Type B pancreatic cell (in vitro differentiated cells): ENCODE measurements at regions not wholly inside any gene's neighbourhood (a gene's known extent, or its start where the extent isn't known, plus 50 kb on each side); places are given as distances from the start of the nearest gene placed in this dataset.
"Not testable (repeated sequence)": the region's sequence is repeated elsewhere in the genome, so short reads cannot be mapped to it uniquely, and the experiment has no call there.

Source experiments
- DNase-seq: peaks from one replicate; pipeline ENCODE4 v3.0.0; 2021; ENCODE audit warnings: mixed read lengths; ENCODE audit not compliant: unreplicated experiment; ENCODE audit errors: extremely low spot score
- H3K27ac Mint-ChIP-seq: 2 replicates; pipeline ENCODE4 v1.8.0; 2021; ENCODE audit warnings: mild to moderate bottlenecking, mixed read lengths
- H3K27me3 Mint-ChIP-seq: 2 replicates; pipeline ENCODE4 v1.8.0; 2021; ENCODE audit warnings: mixed read lengths
- H3K36me3 Mint-ChIP-seq: 2 replicates; pipeline ENCODE4 v1.8.0; 2021; ENCODE audit warnings: mixed read lengths
- H3K4me1 Mint-ChIP-seq: one replicate; pipeline ENCODE4 v1.8.0; 2021; ENCODE audit warnings: mixed read lengths; ENCODE audit not compliant: unreplicated experiment
- H3K4me3 Mint-ChIP-seq: 2 replicates; pipeline ENCODE4 v1.8.0; 2021; ENCODE audit warnings: mild to moderate bottlenecking, mixed read lengths
- H3K9me3 Mint-ChIP-seq: 2 replicates; pipeline ENCODE4 v1.8.0; 2021; ENCODE audit warnings: mixed read lengths
- TF ChIP-seq, protein P1 (sequence below): fragments of 200-600 bp; sonication (generic); conservative IDR thresholded peaks from 2 replicates; pipeline ENCODE4 v1.5.0; 2021; ENCODE audit warnings: antibody characterized with exemption, mild to moderate bottlenecking

DNA sequence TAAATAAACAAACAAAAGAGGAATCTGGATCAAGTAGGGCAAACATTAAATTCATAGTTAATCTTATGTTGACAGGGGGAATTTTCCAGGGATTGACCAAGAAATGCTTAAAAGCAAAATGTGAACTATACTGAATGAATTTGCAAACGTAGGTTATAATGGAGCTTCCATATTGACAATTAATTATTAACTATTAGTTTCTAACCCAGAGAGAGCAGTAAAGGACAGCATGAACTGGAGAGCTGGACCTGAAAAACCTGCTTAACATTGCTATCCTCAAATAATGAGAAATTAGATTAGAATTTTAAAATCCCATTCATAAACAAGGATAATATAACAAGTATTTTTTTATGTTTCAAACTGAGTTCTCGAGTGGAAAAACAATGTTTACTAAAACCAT, 1089.6 kb downstream of the DNAJB9 start:
- DNase-seq: no peak

DNA sequence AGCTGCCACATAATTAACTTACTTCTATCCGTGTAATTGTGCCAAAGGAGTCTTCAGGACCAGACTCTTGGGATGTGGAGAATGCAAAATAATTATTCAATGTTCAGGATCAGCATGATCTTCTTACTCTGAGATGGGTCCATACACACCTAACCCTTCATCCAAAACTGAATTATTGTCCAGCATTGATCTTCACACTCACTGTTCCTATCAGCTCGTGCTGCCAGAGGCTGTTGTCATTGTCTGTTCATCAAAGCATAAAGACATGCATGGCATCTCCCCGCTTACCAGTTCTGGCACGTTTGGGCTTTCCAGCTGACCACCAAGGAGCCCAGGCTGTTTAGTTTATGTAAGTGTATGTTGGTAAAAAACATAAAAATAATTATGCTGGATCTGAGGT, 1090.7 kb downstream of the DNAJB9 start:
- Mint-ChIP-seq H3K4me1 (peaks cover 8% of the 10 kb centered on the region), H3K9me3 (peaks cover 5% of the 10 kb centered on the region), H3K27ac (no peak overlapping the region), H3K36me3 (no peaks in the 10 kb centered on the region), H3K4me3 (no peak overlapping the region), H3K27me3 (no peaks in the 10 kb centered on the region)
- TF ChIP-seq, protein P1, sequence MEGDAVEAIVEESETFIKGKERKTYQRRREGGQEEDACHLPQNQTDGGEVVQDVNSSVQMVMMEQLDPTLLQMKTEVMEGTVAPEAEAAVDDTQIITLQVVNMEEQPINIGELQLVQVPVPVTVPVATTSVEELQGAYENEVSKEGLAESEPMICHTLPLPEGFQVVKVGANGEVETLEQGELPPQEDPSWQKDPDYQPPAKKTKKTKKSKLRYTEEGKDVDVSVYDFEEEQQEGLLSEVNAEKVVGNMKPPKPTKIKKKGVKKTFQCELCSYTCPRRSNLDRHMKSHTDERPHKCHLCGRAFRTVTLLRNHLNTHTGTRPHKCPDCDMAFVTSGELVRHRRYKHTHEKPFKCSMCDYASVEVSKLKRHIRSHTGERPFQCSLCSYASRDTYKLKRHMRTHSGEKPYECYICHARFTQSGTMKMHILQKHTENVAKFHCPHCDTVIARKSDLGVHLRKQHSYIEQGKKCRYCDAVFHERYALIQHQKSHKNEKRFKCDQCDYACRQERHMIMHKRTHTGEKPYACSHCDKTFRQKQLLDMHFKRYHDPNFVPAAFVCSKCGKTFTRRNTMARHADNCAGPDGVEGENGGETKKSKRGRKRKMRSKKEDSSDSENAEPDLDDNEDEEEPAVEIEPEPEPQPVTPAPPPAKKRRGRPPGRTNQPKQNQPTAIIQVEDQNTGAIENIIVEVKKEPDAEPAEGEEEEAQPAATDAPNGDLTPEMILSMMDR: no peak
- no peak for DNase-seq

More for the DNA sequence above, 1089.6 kb downstream of the DNAJB9 start:
- Mint-ChIP-seq H3K4me3 (no peak overlapping the region), H3K9me3 (peaks cover 5% of the 10 kb centered on the region), H3K27me3 (no peaks in the 10 kb centered on the region), H3K27ac (no peak overlapping the region), H3K4me1 (peaks cover 8% of the 10 kb centered on the region), H3K36me3 (no peaks in the 10 kb centered on the region)
- TF ChIP-seq, protein P1: no peak

DNA sequence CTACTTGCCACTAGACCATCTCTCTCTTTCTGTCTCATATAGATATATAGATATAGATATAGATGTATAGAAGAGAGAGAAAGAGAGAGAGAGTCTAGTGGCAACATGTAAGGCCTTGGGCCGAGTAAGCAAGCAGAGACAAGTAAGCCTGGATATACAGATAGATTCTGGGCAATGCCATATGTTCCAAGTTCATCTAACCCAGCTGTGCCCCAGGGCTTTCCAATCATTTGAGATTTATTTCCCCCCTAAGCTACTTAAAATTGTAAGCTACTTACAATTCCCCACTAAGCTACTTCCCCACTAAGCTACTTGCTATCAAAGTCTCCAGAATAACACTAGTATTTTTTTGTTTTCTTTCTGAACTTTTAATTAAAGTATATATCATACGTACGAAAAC, 1094.1 kb downstream of the DNAJB9 start:
- H3K27me3 Mint-ChIP-seq: no peaks in the 10 kb centered on the region
- H3K36me3 Mint-ChIP-seq: no peaks in the 10 kb centered on the region
- peaks cover 4% of the 10 kb centered on the region for H3K4me1 Mint-ChIP-seq
- H3K4me3 Mint-ChIP-seq: no peak overlapping the region
- no peak overlapping the region for H3K27ac Mint-ChIP-seq
- TF ChIP-seq, protein P1: no peak
- DNase-seq: no peak
- H3K9me3 Mint-ChIP-seq: no peaks in the 10 kb centered on the region

DNA sequence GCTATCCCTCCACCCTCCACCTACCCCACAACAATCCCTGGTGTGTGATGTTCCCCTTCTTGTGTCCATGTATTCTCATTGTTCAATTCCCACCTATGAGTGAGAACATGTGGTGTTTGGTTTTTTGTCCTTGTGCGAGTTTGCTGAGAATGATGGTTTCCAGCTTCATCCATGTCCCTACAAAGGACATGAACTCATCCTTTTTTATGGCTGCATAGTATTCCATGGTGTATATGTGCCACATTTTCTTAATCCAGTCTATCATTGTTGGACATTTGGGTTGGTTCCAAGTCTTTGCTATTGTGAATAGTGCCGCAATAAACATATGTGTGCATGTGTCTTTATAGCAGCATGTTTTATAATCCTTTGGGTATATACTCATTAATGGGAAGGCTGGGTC, 1117.6 kb downstream of the DNAJB9 start:
- H3K9me3 Mint-ChIP-seq, H3K36me3 Mint-ChIP-seq, H3K4me1 Mint-ChIP-seq, H3K4me3 Mint-ChIP-seq, H3K27me3 Mint-ChIP-seq, DNase-seq, H3K27ac Mint-ChIP-seq: not testable (repeated sequence)

DNA sequence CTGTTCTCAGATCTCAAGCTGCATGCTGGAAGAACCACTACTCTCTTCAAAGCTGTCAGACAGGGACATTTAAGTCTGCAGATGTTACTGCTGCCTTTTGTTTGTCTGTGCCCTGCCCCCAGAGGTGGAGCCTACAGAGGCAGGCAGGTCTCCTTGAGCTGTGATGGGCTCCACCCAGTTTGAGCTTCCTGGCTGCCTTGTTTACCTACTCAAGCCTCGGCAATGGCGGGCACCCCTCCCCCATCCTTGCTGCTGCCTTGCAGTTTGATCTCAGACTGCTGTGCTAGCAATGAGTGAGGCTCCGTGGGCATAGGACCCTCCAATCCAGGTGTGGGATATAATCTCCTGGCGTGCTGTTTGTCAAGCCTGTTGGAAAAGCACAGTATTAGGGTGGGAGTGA, 1122.9 kb downstream of the DNAJB9 start:
- H3K4me1 Mint-ChIP-seq, H3K27ac Mint-ChIP-seq, H3K27me3 Mint-ChIP-seq, H3K4me3 Mint-ChIP-seq, DNase-seq, H3K36me3 Mint-ChIP-seq, H3K9me3 Mint-ChIP-seq: not testable (repeated sequence)

DNA sequence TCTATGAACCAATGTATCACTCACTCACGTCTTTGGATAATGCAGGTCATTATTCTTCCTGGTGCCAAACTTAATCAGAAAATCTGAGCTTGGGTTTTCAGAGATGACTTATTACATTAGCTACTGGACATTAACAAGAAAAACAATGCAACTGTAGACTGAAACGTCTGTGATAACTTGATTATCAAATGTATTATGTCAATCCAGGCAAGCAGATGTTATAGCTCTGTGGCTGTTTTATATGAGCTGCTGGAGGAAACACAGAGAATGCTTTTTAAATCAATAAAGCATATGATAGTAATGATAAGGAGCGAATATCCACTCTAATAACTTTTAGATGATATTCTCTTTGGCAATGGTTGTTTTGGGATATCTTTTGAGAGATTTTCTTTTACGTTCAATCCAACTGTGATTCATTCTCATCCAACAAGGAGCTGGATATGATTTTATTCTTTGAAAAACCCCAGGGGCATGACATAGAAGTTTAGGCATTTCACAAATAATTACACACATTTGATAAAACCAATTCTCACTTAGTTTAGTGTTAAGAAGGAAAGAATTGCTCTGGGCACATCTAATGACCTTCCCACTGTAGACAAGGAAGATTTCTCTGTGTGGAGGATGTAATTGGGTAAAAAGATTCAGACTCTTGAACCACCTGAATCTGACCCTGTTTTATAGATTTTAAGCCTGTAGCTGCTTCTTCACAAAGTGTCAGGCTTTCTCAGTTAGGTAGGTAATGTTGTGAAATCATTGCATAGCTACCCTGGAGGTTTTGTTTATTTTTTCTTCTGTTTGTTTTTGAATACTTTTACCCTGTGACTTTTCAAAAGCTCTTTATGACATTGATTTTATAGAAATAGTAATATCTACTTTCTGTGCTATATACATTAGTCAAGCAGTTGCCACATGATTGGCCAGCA, 1124.7 kb downstream of the DNAJB9 start:
- DNase-seq: no peak
- TF ChIP-seq, protein P1: no peak
- no peak overlapping the region for H3K27ac Mint-ChIP-seq
- peaks cover 16% of the 10 kb centered on the region for H3K9me3 Mint-ChIP-seq
- no peaks in the 10 kb centered on the region for H3K27me3 Mint-ChIP-seq
- H3K4me1 Mint-ChIP-seq: no peaks in the 10 kb centered on the region
- no peak overlapping the region for H3K4me3 Mint-ChIP-seq
- H3K36me3 Mint-ChIP-seq: peaks cover 9% of the 10 kb centered on the region
